Heart left ventricle (tissue), 13 donors: ENCODE measurements at regions not wholly inside any gene's neighbourhood (a gene's known extent, or its start where the extent isn't known, plus 50 kb on each side); places are given as distances from the start of the nearest gene placed in this dataset.

ENCODE experiments used
- POLR2A ChIP-seq, 2 donors: fragments of 450-650 bp; IDR thresholded peaks; one replicate each; pipeline ENCODE4 v1.6.1; 2017; ENCODE audit warnings: antibody characterized with exemption in 2 of 2, mild to moderate bottlenecking in 2 of 2, moderate library complexity in 2 of 2
- TF ChIP-seq, protein P1 (sequence below), 12 donors: fragments of 200-600 bp; sonication (generic) in 4 of 12; IDR thresholded peaks; one replicate each; pipeline versions ENCODE4 v1.5.0 to v1.8.0; 2018 to 2022; ENCODE audit warnings: antibody characterized with exemption in 12 of 12, mild to moderate bottlenecking in 5 of 12
- donor health status: ischemic (EF 13 %, LVEDD 7.1; RV severe dilation, severe dysfunction).
- donor health status: DM: no; HTN: yes; CAD: no.
- donor health status: DM: no; HTN: no; CAD: no.
- donor health status: ischemic (EF 25% LVEDD 6.9; RV normal size, moderate dysfunction).
- donor health status: ischemic (EF 25% LVEDD 5.7; RV mildly dilated, moderate dysfunction).
- donor health status: ischemic (EF 35%, LVEDD 5.7; RV mildly dilated, moderate dysfunction).
- donor health status: nonischemic (EF 11% LVEDD 7.7; RV severe dilation, severe dysfunction).
- donor health status: DM: yes; HTN: yes; CAD: no.
- donor health status: PGD.
- donor health status: ischemic (EF 29% LVEDD 5.4; RV normal size, mild dysfunction).
- donor health status: nonischemic (EF 23%, LVEDD 6.1; RV moderate dilation, normal function).

DNA sequence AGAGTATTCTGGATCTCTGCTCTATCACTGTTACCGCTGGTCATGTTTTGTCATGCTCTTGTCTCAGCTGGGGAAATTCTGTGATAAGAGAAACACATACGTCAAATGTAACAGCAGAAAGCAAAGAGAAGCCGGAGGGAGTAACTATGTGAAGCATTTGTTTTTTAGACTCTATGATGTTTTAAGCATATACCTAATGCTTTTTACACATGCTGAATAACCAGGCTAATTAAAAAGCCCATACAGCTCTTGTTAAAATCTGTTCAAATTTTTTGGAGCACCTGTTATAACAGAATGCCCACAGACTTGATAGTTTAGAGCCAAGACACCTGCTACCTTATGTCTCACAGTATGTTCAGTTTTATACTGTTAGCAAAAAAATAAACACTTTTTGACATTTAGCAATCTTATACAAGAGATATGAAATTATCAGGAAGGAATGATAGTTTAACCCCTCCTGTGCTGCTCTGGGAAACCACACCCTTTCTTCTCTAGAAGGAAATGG lies 92.3 kb upstream of the TANK start:
- TF ChIP-seq, protein P1, sequence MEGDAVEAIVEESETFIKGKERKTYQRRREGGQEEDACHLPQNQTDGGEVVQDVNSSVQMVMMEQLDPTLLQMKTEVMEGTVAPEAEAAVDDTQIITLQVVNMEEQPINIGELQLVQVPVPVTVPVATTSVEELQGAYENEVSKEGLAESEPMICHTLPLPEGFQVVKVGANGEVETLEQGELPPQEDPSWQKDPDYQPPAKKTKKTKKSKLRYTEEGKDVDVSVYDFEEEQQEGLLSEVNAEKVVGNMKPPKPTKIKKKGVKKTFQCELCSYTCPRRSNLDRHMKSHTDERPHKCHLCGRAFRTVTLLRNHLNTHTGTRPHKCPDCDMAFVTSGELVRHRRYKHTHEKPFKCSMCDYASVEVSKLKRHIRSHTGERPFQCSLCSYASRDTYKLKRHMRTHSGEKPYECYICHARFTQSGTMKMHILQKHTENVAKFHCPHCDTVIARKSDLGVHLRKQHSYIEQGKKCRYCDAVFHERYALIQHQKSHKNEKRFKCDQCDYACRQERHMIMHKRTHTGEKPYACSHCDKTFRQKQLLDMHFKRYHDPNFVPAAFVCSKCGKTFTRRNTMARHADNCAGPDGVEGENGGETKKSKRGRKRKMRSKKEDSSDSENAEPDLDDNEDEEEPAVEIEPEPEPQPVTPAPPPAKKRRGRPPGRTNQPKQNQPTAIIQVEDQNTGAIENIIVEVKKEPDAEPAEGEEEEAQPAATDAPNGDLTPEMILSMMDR (IDR thresholded peaks at IDR 0.05), result no peak
- no peak for TF ChIP-seq POLR2A (IDR thresholded peaks at IDR 0.05)
